ENCODE measurements at regions not wholly inside any gene's neighbourhood (a gene's known extent, or its start where the extent isn't known, plus 50 kb on each side); places are given as distances from the start of the nearest gene placed in this dataset.

- TF ChIP-seq EZH2phosphoT487 (IDR thresholded peaks at IDR 0.05; ENCODE audit: low read depth, severe bottlenecking, unreplicated experiment) (no peak), CTCF (IDR thresholded peaks at IDR 0.05; ENCODE audit: poor library complexity) (no peak), EZH2 (IDR thresholded peaks at IDR 0.05; ENCODE audit: borderline replicate concordance) (no peak)
These were observed 1059.3 kb upstream of the GYPC start for GRCh38 chr2:125596612-125597011.
